ENCODE measurements at regions not wholly inside any gene's neighbourhood (a gene's known extent, or its start where the extent isn't known, plus 50 kb on each side); places are given as distances from the start of the nearest gene placed in this dataset.

GRCh38 chr18:1624612-1625011 is 719.9 kb downstream of the ADCYAP1 start:
- no peak for TF ChIP-seq POLR2A (IDR thresholded peaks at IDR 0.05)
- Histone ChIP-seq H3K27me3 (no peaks in the 10 kb centered on the region), H3K36me3 (no peaks in the 10 kb centered on the region), H3K9me3 (no peaks in the 10 kb centered on the region), H3K27ac (no peak overlapping the region), H3K4me3 (no peak overlapping the region), H3K4me1 (no peaks in the 10 kb centered on the region)
- DNase-seq: no peak
- intact Hi-C loops (cut with DNase I): no loop called here
- 46 to 49% methylated on average over 2 of the region's 2 CpGs for WGBS, 2 donors

GRCh38 chr18:1627494-1627893 is 722.8 kb downstream of the ADCYAP1 start:
- Histone ChIP-seq H3K27ac (no peak overlapping the region), H3K4me3 (no peak overlapping the region), H3K36me3 (no peaks in the 10 kb centered on the region), H3K27me3 (no peaks in the 10 kb centered on the region), H3K9me3 (no peaks in the 10 kb centered on the region), H3K4me1 (no peaks in the 10 kb centered on the region)
- intact Hi-C loops (cut with DNase I): no loop called here
- no peak for TF ChIP-seq POLR2A (IDR thresholded peaks at IDR 0.05)
- TF ChIP-seq, protein P1, sequence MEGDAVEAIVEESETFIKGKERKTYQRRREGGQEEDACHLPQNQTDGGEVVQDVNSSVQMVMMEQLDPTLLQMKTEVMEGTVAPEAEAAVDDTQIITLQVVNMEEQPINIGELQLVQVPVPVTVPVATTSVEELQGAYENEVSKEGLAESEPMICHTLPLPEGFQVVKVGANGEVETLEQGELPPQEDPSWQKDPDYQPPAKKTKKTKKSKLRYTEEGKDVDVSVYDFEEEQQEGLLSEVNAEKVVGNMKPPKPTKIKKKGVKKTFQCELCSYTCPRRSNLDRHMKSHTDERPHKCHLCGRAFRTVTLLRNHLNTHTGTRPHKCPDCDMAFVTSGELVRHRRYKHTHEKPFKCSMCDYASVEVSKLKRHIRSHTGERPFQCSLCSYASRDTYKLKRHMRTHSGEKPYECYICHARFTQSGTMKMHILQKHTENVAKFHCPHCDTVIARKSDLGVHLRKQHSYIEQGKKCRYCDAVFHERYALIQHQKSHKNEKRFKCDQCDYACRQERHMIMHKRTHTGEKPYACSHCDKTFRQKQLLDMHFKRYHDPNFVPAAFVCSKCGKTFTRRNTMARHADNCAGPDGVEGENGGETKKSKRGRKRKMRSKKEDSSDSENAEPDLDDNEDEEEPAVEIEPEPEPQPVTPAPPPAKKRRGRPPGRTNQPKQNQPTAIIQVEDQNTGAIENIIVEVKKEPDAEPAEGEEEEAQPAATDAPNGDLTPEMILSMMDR (IDR thresholded peaks at IDR 0.05): no peak
- 33 to 40% methylated on average over 1 of the region's 1 CpG for WGBS, 2 donors
- no peak for DNase-seq

DNA sequence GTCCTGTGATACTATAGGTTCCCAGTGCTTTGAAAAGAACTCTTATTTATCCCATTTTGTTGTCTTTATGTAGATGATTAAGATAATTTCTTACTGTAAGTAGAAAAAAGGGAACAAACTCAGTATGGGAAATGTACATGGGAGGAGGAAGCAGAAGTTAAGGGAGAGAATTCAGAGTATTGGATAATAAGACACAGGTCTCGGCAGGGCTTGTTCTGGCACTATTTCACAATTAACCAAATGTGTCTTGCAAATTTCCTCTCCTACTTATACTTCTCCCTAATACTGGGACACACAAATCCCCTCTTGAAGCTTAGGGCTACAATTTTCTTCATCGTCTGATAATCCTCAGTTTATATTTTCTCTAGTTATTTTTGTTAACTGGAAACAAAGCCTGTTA is 744.0 kb downstream of the ADCYAP1 start:
- no peaks in the 10 kb centered on the region for H3K4me1 ChIP-seq
- no peak overlapping the region for H3K27ac ChIP-seq
- intact Hi-C loops (cut with DNase I): no loop called here
- 24 to 31% methylated on average over 2 of the region's 2 CpGs for WGBS, 2 donors
- H3K9me3 ChIP-seq: no peaks in the 10 kb centered on the region
- H3K27me3 ChIP-seq: no peaks in the 10 kb centered on the region
- no peak for DNase-seq
- TF ChIP-seq, protein P1 (IDR thresholded peaks at IDR 0.05): no peak
- no peak for TF ChIP-seq POLR2A (IDR thresholded peaks at IDR 0.05)
- H3K4me3 ChIP-seq: no peak overlapping the region
- no peaks in the 10 kb centered on the region for H3K36me3 ChIP-seq

- H3K36me3 ChIP-seq: no peaks in the 10 kb centered on the region
Measured at GRCh38 chr18:1652018-1652417, 747.3 kb downstream of the ADCYAP1 start.

GRCh38 chr18:1653873-1654272 is 749.2 kb downstream of the ADCYAP1 start:
- no peaks in the 10 kb centered on the region for H3K4me1 ChIP-seq
- no peaks in the 10 kb centered on the region for H3K9me3 ChIP-seq
- H3K4me3 ChIP-seq: no peak overlapping the region
- WGBS, 2 donors: 80 to 82% methylated on average over 4 of the region's 4 CpGs
- no peak overlapping the region for H3K27ac ChIP-seq
- intact Hi-C loops (cut with DNase I): no loop called here
- no peaks in the 10 kb centered on the region for H3K27me3 ChIP-seq
- no peak for DNase-seq
- TF ChIP-seq, protein P1 (IDR thresholded peaks at IDR 0.05): no peak
- TF ChIP-seq POLR2A (IDR thresholded peaks at IDR 0.05): no peak
- no peaks in the 10 kb centered on the region for H3K36me3 ChIP-seq

More at GRCh38 chr18:1652018-1652417, 747.3 kb downstream of the ADCYAP1 start:
- TF ChIP-seq, protein P1 (IDR thresholded peaks at IDR 0.05): no peak
- no peak for TF ChIP-seq POLR2A (IDR thresholded peaks at IDR 0.05)
- Histone ChIP-seq H3K9me3 (no peaks in the 10 kb centered on the region), H3K27me3 (no peaks in the 10 kb centered on the region), H3K4me3 (no peak overlapping the region), H3K27ac (no peak overlapping the region), H3K4me1 (no peaks in the 10 kb centered on the region)
- WGBS, 2 donors: 61 to 70% methylated on average over 2 of the region's 2 CpGs
- no peak for DNase-seq
- intact Hi-C loops (cut with DNase I): no loop called here

DNA sequence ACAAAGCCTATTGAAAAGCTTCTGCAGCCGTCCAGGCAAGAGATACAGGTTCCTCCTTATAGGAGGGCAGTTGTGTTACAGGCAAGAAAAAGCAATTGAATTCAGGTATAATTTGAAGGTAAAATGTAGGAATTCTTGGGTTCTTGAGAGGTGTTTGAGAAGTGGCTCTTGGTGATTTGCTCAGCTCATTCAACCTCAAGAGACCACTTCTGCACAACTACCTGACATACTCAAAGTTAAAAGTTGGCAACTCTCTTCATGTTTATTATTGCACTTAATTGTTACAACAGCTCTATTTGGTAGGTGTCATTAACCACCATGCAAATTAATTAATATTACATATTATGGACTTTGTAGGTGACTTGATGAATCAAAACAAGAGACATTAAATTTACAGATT is 753.2 kb downstream of the ADCYAP1 start:
- Histone ChIP-seq H3K4me1 (no peaks in the 10 kb centered on the region), H3K4me3 (no peak overlapping the region), H3K27me3 (no peaks in the 10 kb centered on the region), H3K9me3 (no peaks in the 10 kb centered on the region), H3K36me3 (no peaks in the 10 kb centered on the region), H3K27ac (no peak overlapping the region)
- 64 to 70% methylated on average over 1 of the region's 1 CpG for WGBS, 2 donors
- no peak for DNase-seq
- intact Hi-C loops (cut with DNase I): no loop called here
- TF ChIP-seq, protein P1 (IDR thresholded peaks at IDR 0.05): no peak
- no peak for TF ChIP-seq POLR2A (IDR thresholded peaks at IDR 0.05)

All from esophagus squamous epithelium (tissue), 5 donors.